NCI-H82 treated with DMSO at 0.1 percent for 48 hours (cell line): ENCODE measurements at regions not wholly inside any gene's neighbourhood (a gene's known extent, or its start where the extent isn't known, plus 50 kb on each side); places are given as distances from the start of the nearest gene placed in this dataset.
"Not testable (repeated sequence)": the region's sequence is repeated elsewhere in the genome, so short reads cannot be mapped to it uniquely, and the experiment has no call there.

ENCODE experiments used
- DNase-seq: peaks from one replicate; lab custom pipeline; 2025; ENCODE audit not compliant: unreplicated experiment; lab: John Stamatoyannopoulos, UW

- no peak for DNase-seq
Observed at GRCh38 chr2:7094231-7094741, 177.1 kb downstream of the RNF144A start.

DNA sequence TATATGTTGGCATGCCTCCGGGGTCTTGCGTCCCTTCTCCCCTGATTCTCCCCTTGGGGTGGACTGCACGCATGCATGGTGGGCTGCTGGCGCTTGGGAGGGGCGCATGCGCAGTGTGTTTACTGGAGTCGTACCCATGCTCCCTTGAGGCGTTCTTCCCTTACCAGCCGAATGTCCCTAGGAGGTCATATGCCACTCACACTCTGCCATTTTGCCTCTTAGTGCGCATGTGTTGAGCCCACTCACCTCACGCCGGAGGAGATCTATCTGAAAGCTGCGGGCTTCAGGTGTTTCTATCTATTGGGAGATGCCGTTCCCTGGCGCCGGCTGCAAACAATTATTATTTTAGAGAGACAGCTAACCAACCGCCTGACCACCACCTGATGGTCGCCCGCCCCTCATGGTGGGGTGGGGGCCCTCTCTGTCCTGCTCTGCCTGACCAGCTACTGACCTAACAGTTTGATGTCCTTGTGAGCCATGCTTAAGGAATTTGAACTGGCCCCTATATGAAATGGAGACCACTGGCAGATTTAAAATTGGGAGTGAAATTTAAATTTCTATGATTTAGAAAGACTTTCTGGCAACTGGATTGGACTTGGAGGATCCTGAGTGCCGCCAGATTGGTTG is 179.6 kb downstream of the RNF144A start:
- DNase-seq: no peak

DNA sequence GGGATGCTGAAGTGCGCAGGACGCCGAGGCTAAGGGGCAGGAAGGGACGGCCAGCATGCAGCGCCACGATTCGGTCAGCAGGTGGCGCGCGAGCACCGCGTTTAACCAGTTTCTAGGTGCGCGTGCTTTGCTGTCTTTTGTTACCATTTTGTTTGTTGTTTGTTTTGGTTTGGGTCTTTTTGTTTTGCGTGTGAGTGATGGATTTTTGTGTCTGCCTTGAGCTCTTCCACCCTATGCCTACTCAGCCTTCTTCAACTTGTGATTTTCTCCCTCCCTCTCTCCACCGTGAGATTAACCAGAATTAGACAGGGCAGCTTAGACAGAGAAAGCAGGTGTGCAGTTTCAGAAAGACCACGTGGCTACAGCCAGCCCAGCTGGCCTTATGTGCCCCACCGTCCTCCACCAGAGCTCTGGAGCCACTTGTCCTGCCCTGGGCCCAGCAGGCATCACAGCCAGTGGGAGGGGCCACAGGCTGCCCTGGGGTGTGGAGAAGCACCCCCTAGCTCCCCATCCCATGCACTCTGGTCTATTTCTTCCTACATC is 180.2 kb downstream of the RNF144A start:
- peak; percentile 85 for DNase-seq

DNA sequence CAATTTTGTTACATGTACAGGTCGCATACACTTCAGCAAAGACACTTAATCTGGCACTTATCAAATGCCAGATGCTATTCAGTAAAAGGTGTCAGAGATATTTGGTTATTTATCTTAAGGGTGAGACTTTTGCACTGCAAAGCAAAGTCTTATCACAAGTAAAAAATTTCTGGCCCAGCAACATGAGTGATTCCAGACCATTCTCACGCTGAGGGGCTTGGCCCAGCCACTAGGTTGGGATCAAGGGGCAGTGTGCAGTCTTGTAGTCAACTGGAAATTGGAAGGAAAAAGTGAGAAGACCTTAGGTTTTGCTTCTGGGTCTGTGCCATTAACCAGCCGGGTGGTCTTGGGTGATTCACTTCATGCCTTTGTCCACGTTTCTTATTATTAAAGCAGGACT is 181.6 kb downstream of the RNF144A start:
- no peak for DNase-seq

DNA sequence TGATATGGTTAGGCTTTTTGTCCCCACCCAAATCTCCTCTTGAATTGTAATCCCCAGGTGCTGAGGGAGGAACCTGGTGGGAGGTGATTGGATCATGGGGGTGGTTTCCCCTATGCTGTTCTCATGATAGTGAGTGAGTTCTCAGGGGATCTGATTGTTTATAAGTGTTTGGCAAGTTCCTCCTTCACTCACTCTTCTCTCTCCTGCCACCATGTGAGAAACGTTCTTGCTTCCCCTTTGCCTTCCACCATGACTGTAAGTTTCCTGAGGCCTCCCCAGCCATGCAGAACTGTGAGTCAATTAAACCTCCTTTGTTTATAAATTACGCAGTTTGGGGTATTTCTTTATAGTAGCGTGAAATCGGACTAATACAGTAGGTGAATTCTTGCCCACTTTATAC is 182.5 kb downstream of the RNF144A start:
- not testable (repeated sequence) for DNase-seq

- DNase-seq: no peak
Observed at GRCh38 chr2:7102826-7103225, 185.6 kb downstream of the RNF144A start.

- DNase-seq: no peak
Observed at GRCh38 chr2:7108792-7109532, 191.8 kb downstream of the RNF144A start.

DNA sequence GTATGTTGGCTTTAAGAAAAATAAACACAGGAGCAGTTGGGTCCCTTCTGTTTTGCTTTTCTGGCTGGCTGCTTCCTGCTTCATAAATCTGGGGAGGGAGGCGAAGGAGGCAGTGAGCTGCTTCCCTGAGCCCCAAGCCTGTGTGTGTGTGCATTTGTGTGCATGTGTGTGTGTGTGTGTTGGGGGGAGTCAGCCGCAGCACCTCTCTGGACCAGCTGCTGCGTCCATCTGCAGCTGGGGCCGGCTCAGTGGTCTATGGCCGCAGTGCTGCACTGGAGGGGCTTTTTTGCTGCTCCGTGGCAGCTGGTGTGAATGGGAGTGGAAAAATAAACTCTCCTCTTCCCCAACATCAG is 192.3 kb downstream of the RNF144A start:
- no peak for DNase-seq

- DNase-seq: no peak
Observed at GRCh38 chr2:7111626-7112025, 194.4 kb downstream of the RNF144A start.

- no peak for DNase-seq
Observed at GRCh38 chr2:7115364-7115763, 198.2 kb downstream of the RNF144A start.

DNA sequence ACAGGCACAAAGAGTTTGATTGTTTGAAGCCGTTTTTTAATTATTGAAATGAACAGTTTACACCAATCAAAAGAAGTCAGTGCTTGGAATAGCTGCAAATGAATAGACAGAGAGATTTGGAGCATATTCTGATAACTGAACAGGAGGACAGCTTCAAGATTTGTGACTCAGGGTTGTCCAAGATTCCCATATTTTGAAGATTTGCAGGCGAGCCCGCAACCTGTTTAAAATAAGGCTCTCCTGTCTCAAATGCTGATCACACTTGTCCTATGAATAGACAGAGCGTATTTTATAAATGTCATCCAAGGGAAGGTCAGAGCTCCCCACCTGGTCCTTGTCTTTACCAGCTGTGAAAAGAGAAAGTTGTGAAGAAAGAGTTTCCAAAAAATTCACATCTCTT is 198.7 kb downstream of the RNF144A start:
- DNase-seq: no peak

- DNase-seq: no peak
Observed at GRCh38 chr2:7116511-7116910, 199.3 kb downstream of the RNF144A start.

GRCh38 chr2:7117076-7117475 is 199.9 kb downstream of the RNF144A start:
- DNase-seq: no peak

DNA sequence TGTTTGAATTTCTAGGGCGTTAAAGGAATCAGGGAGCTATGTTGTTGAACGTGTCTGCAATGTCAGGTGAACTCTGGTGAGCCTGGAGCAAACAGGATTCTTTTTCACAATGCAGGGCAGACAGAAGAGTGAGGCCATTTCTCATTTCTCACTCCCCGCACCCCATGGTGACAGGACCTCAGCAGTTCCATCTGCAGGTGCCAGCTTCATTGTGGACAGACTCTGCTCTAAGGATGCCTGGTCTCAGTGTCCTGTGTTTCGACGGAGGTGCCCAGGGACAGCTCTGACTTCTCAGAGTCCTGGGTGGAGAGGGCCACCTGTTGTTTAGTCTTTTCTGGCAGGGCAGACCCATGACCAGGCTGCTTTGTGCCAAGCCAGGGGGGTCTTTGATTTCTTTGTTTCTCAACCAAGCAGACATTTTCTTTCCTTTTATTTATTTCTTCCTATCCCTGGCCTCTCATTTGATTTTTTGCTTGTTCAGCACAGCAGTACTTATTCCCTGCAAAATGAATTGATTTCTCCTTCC is 201.5 kb downstream of the RNF144A start:
- no peak for DNase-seq

- DNase-seq: no peak
Observed at GRCh38 chr2:7119132-7119835, 202.1 kb downstream of the RNF144A start.

GRCh38 chr2:7121851-7122250 is 204.6 kb downstream of the RNF144A start:
- no peak for DNase-seq

DNA sequence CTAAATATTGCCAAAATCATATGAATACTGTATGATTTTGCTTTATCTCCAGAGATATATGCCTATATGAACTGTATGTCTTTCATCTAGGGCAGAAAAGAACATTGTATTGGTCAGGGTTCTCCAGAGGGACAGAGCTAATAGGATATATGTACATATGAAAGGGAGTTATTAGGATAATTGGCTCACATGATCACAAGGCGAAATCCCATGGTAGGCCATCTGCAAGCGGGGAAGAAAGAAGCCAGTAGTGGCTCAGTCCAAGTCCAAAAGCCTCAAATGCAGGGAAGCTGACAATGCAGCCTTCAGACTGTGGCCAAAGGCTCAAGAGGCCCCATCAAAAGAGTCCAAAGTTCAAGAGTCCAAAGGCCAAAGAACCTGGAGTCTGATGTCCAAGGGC is 209.9 kb downstream of the RNF144A start:
- DNase-seq: no peak

GRCh38 chr2:7127687-7128086 is 210.5 kb downstream of the RNF144A start:
- DNase-seq: no peak

GRCh38 chr2:7131261-7131660 is 214.0 kb downstream of the RNF144A start:
- DNase-seq: no peak

GRCh38 chr2:7132753-7133152 is 215.5 kb downstream of the RNF144A start:
- DNase-seq: no peak

- DNase-seq: no peak
Observed at GRCh38 chr2:7133521-7133920, 216.3 kb downstream of the RNF144A start.

DNA sequence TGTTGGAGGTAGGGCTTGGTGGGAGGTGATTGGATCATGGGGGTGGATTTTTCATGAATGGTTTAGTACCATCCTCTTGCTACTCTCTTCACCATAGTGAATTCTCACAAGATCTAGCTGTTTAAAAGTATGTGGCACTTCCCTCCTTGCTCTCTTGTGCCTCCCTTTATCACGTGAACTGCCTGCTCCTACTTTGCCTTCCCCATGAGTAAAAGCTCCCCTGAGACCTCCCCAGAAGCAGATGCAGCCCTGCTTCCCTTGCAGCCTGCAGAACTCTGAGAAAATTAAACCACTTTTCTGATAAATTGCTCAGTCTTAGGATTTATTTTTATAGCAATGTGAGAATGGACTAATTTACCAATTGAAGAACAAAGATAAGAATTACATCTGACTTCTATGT is 223.1 kb downstream of the RNF144A start:
- no peak for DNase-seq
